Cardiac muscle cell (in vitro differentiated cells and primary cell): ENCODE measurements at regions not wholly inside any gene's neighbourhood (a gene's known extent, or its start where the extent isn't known, plus 50 kb on each side); places are given as distances from the start of the nearest gene placed in this dataset.
A peak's percentile ranks its signal among the peaks of the same experiment; 100 is the strongest.

Source experiments
- DNase-seq, 2 donors: peaks; one replicate each; pipeline versions ENCODE4 v3.0.0 to v3.0.0-alpha.2; 2010 to 2017; ENCODE audit warnings: low read depth in 1 of 2, low spot score in 1 of 2
- H3K27ac ChIP-seq: fragments of 200-600 bp; sonication (generic); 2 replicates; pipeline ENCODE4 v1.5.1; 2016
- H3K27me3 ChIP-seq: fragments of 200-600 bp; sonication (generic); 2 replicates; pipeline ENCODE4 v1.6.0; 2016; ENCODE audit warnings: control low read depth
- H3K36me3 ChIP-seq: fragments of 200-600 bp; sonication (generic); 2 replicates; pipeline ENCODE4 v1.5.1; 2016; ENCODE audit warnings: control low read depth
- H3K4me1 ChIP-seq: fragments of 200-600 bp; sonication (generic); 2 replicates; pipeline ENCODE4 v1.8.1; 2017; ENCODE audit warnings: low read depth, mild to moderate bottlenecking, mixed run types
- H3K4me3 ChIP-seq: fragments of 200-600 bp; sonication (generic); 2 replicates; pipeline ENCODE4 v1.5.1; 2016; ENCODE audit warnings: mild to moderate bottlenecking
- H3K9me3 ChIP-seq: fragments of 200-600 bp; sonication (generic); 2 replicates; pipeline ENCODE4 v1.5.1; 2017; ENCODE audit warnings: low read depth, mild to moderate bottlenecking, control low read depth
- TF ChIP-seq, protein P1 (sequence below): IDR thresholded peaks from 2 replicates; pipeline ENCODE4 v1.5.1; 2012; ENCODE audit warnings: low read depth, mild to moderate bottlenecking, low read length

DNA sequence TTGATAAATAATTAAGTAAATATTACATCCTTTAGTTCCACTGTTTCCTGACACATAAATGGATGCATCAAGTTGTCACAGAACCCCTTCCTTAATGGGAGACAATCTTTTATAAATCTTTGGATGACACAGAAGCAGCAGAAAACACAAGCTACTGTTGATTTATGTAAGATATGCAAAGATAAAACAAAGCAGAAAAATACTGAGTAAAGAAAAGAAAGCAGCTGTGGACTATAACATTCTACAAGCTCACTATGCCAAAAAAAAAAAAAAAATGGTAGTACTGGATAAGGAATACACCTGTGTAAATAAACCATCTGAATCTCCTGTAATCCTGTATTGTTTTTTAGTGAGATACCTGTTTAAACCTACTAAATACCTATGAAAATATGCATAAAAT is 92.0 kb upstream of the FAM180A start:
- no peaks in the 10 kb centered on the region for H3K4me1 ChIP-seq
- TF ChIP-seq, protein P1, sequence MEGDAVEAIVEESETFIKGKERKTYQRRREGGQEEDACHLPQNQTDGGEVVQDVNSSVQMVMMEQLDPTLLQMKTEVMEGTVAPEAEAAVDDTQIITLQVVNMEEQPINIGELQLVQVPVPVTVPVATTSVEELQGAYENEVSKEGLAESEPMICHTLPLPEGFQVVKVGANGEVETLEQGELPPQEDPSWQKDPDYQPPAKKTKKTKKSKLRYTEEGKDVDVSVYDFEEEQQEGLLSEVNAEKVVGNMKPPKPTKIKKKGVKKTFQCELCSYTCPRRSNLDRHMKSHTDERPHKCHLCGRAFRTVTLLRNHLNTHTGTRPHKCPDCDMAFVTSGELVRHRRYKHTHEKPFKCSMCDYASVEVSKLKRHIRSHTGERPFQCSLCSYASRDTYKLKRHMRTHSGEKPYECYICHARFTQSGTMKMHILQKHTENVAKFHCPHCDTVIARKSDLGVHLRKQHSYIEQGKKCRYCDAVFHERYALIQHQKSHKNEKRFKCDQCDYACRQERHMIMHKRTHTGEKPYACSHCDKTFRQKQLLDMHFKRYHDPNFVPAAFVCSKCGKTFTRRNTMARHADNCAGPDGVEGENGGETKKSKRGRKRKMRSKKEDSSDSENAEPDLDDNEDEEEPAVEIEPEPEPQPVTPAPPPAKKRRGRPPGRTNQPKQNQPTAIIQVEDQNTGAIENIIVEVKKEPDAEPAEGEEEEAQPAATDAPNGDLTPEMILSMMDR, result no peak
- no peak for DNase-seq
- no peaks in the 10 kb centered on the region for H3K9me3 ChIP-seq
- no peaks in the 10 kb centered on the region for H3K27me3 ChIP-seq
- H3K4me3 ChIP-seq, result no peak overlapping the region
- H3K27ac ChIP-seq, result no peak overlapping the region
- H3K36me3 ChIP-seq, result no peaks in the 10 kb centered on the region

DNA sequence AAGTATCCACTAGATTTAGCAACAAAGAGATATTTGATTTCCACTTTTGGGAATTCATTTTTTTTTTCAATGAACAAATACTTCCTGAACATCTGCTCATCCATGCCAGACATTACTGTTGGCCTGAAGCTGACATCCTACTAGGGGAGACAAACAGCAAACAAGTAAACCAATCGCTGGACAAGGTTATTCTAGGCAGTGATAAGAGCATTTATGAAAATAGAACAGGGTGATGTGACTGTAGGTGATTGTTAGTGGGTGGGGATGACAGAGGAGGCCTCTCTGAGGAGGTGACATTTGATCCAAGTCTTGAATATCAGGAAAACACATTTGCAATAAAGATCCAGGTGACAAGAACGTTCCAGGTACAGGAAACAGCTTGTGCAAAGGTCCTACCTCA is 89.1 kb upstream of the FAM180A start:
- TF ChIP-seq, protein P1, result no peak
- H3K4me3 ChIP-seq, result no peak overlapping the region
- H3K36me3 ChIP-seq, result no peaks in the 10 kb centered on the region
- no peaks in the 10 kb centered on the region for H3K4me1 ChIP-seq
- H3K27ac ChIP-seq, result no peak overlapping the region
- DNase-seq, result no peak
- no peaks in the 10 kb centered on the region for H3K9me3 ChIP-seq
- no peaks in the 10 kb centered on the region for H3K27me3 ChIP-seq

DNA sequence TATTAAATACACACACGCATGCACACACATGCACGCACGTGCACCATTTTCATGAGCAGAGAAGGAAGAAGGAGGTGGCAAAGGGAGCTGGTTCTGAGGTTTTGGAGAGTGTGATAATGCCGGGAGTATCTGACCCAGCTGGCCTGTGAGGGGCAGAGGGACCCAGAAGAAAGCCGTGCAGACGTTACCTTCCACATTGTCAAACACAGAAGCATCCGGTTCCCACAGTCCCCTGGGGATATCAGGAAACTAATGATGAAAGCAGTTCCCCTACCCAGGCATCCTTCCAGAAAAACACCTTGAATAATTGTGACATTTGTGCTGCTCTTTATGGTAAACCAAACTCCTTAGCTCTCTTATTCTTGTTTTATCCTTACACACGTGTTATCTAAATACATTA is 85.7 kb upstream of the FAM180A start:
- Histone ChIP-seq H3K4me1 (peaks cover 7% of the 10 kb centered on the region), H3K9me3 (no peaks in the 10 kb centered on the region), H3K36me3 (no peaks in the 10 kb centered on the region), H3K27me3 (no peaks in the 10 kb centered on the region), H3K4me3 (no peak overlapping the region), H3K27ac (no peak overlapping the region)
- no peak for DNase-seq
- TF ChIP-seq, protein P1, result no peak

DNA sequence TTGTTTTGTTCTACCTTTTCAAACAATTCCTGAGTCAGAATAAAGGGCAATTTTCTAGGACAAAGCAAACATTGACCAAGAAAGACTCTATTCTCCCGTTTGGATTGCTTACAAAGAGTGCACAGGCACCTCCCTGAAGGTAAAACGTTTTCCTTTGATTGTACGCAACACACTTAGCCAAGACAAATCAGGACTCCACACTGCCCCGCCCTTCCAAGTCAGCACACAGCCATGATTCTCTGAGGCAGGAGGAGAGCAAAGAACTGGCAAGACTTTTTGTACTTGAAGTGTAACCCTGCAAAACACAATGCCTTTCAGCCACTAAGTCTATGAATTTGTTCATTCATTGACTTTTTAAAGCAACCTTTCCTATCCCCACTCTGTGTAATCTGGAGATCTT is 85.0 kb upstream of the FAM180A start:
- TF ChIP-seq, protein P1, result no peak
- Histone ChIP-seq H3K4me3 (no peak overlapping the region), H3K4me1 (peaks cover 7% of the 10 kb centered on the region), H3K36me3 (no peaks in the 10 kb centered on the region), H3K27me3 (no peaks in the 10 kb centered on the region), H3K27ac (no peak overlapping the region), H3K9me3 (no peaks in the 10 kb centered on the region)
- DNase-seq, result no peak

DNA sequence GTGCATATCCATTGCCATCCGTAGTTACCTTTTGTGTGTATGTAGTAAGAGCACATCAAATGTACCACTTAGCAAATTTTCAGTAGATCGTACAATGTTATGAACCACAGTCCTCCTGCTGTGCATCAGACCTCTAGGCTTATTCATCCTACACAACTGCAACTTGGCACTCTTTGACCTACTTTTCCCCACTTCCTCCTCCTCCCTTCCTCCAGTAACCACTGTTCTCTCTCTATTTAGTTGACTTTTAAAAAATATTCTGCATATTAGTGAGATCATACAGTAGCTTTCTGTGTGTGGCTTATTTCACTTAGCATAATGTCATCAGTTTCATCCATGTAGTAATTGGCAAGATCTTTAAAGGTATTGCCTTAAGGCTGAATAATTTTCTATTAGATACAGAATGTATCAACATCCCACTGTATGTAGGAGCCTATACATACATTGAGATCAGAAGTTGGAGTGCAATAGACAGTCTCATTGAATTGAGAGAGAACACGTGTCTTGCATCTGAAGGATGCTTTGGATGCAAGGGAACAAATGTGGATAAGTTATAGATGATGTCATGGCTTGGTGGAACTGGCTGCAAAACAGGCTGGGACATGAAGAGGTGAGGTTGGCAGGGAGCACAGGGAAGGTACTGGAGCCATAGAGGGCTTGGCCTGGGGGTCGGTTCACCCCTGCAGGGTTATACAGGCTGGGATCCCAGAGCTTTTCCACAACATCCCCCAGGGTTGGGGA is 83.0 kb upstream of the FAM180A start:
- Histone ChIP-seq H3K4me1 (peaks cover 16% of the 10 kb centered on the region), H3K4me3 (no peak overlapping the region), H3K9me3 (no peaks in the 10 kb centered on the region), H3K27ac (no peak overlapping the region), H3K36me3 (no peaks in the 10 kb centered on the region), H3K27me3 (no peaks in the 10 kb centered on the region)
- peak in 1 of 2 donors; percentile 15 for DNase-seq
- TF ChIP-seq, protein P1, result no peak

DNA sequence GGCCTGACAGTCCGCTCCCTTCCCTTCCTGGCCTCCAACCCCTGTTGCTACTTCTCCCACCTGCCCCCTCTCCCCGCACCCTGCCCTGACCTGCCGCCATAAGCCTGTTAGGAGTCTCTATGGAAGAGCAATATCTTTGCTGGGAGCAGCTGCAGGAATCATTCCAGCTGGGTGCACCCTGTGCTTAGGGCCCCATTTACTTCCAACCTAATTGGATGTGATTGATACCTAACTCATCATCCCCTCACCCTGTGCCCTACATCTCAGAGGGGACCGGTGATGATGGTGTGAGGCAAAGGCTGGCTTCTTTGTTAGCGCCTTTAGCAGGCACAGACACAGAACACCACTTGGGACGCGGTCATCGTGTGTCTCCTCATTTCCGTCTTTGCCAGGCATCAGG is 80.0 kb upstream of the FAM180A start:
- no peaks in the 10 kb centered on the region for H3K9me3 ChIP-seq
- H3K27ac ChIP-seq, result no peak overlapping the region
- DNase-seq, result no peak

More for the DNA sequence above, 80.0 kb upstream of the FAM180A start:
- Histone ChIP-seq H3K4me3 (no peak overlapping the region), H3K36me3 (no peaks in the 10 kb centered on the region), H3K27me3 (no peaks in the 10 kb centered on the region), H3K4me1 (peaks cover 16% of the 10 kb centered on the region)
- TF ChIP-seq, protein P1, result no peak
